Osteoblast (primary cell): ENCODE measurements at regions not wholly inside any gene's neighbourhood (a gene's known extent, or its start where the extent isn't known, plus 50 kb on each side); places are given as distances from the start of the nearest gene placed in this dataset.

ENCODE experiments used
- DNase-seq: peaks from one replicate; pipeline ENCODE4 v3.0.0; 2011; ENCODE audit warnings: low spot score, mixed read lengths; ENCODE audit not compliant: insufficient read length; ENCODE audit errors: missing footprints
- H2AFZ ChIP-seq: 2 replicates; pipeline ENCODE4 v1.6.0; 2011; ENCODE audit warnings: mild to moderate bottlenecking, low read length
- H3K27ac ChIP-seq: 2 replicates; pipeline ENCODE4 v1.5.1; 2011; ENCODE audit warnings: mild to moderate bottlenecking, low read depth, low read length, moderate library complexity
- H3K27me3 ChIP-seq: 2 replicates; pipeline ENCODE4 v1.6.0; 2012; ENCODE audit warnings: mild to moderate bottlenecking, control low read depth, inconsistent platforms, low read length, moderate library complexity; ENCODE audit not compliant: insufficient read depth
- H3K36me3 ChIP-seq: 2 replicates; pipeline ENCODE4 v1.5.1; 2011; ENCODE audit warnings: mild to moderate bottlenecking, low read length, control low read depth, moderate library complexity; ENCODE audit not compliant: insufficient read depth
- H3K4me1 ChIP-seq: 2 replicates; pipeline ENCODE4 v1.5.1; 2011; ENCODE audit warnings: mild to moderate bottlenecking, low read length, control low read depth, moderate library complexity; ENCODE audit not compliant: insufficient read depth
- H3K4me2 ChIP-seq: 2 replicates; pipeline ENCODE4 v1.6.0; 2011; ENCODE audit warnings: mild to moderate bottlenecking, low read length; ENCODE audit not compliant: insufficient read depth
- H3K4me3 ChIP-seq: fragments of 200-600 bp; sonication (generic); 3 replicates; pipeline ENCODE4 v1.5.1; 2012; ENCODE audit warnings: mild to moderate bottlenecking, low read length, inconsistent platforms; ENCODE audit not compliant: insufficient read depth
- H3K79me2 ChIP-seq: 2 replicates; pipeline ENCODE4 v1.6.0; 2012; ENCODE audit warnings: mild to moderate bottlenecking, low read length, control low read depth, inconsistent platforms; ENCODE audit not compliant: insufficient read depth
- H3K9me3 ChIP-seq: 2 replicates; pipeline ENCODE4 v1.5.1; 2011; ENCODE audit warnings: low read depth, low read length, control low read depth
- H4K20me1 ChIP-seq: 2 replicates; pipeline ENCODE4 v1.6.0; 2012; ENCODE audit warnings: mild to moderate bottlenecking, low read length, control low read depth; ENCODE audit not compliant: insufficient read depth
- TF ChIP-seq, protein P1 (sequence below): IDR thresholded peaks from 2 replicates; pipeline ENCODE4 v1.5.1; 2011; ENCODE audit warnings: mild to moderate bottlenecking, low read depth, low read length, moderate library complexity; ENCODE audit errors: extremely low read depth

DNA sequence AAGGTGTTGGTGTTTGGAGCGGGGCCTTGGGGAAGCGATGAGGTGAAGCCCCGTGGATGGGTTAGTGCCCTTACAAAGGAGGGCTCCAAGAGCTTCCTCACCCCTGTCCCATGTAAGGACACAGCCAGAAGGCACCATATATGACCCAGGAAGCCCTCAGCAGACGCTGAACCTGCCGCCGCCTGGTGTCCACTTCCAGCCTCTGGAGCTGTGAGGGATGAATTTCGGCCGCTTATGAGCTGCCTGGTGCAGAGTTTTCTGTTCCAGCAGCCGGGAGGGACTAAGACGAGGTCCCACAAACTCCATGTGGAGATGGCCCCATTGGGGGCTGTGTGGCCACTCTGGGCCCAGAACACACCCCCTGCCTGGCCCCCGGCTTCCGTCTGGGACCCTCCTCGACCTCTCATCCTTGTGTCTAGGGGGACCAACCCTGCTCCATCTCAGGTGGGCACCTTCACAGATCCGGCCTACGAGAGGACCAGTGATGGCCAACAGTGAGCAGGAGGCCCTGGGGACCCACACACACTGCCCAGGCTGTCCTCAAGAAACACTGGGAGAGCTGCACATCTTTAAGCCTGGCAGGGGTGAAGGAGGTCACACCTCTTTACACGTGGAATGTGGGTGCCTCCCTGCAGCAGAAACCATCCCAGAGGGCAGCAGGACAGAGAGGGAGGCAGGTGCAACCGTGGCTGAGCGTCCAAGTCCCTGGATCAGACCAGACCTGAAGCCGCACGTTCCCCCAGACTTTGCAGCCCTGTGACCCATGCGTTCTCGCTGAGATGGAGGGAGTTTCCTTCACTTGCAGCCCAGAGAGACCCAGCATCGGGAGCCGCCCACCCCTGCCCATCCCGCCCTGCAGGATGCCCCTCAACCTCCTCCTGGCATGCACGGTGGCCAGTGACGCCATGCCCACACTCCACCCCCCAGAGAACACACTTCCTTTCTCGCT lies 96.1 kb downstream of the PDGFA start:
- peaks cover 15% of the 10 kb centered on the region for H3K27me3 ChIP-seq
- H4K20me1 ChIP-seq: no peaks in the 10 kb centered on the region

DNA sequence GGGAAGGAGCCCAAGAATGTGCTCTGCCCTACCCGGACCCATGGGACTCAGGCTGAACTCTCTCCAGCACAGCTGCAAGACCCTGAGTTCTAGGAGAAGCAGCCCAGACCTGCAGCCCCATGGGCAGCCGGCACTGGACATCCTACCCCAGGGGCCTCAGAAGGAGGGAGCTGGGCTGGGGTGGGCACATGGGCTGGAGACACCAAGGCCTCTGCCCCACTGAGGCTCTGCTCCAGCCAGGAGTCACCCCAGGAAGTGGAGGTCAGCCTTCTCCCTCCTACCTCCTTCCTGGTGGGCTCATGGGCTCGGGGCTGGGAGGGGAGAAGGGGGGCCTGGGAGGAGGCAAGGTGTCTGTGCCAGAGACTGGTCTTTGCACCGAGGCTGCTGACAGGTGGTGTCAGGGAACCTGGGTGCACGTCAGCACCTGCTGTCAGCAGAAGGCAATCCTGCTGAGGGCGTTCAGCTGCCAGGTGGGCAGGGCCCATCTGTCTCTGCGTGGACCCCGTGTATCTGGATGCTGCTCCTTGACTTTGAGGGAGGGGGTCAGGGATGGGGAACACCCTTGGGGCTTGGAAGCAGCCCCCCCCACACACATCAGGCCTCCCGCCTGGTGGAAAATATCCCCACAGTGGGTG lies 95.2 kb downstream of the PDGFA start:
- no peak overlapping the region for H3K27ac ChIP-seq
- peaks cover 15% of the 10 kb centered on the region for H3K27me3 ChIP-seq
- H3K79me2 ChIP-seq: no peaks in the 10 kb centered on the region
- no peaks in the 10 kb centered on the region for H4K20me1 ChIP-seq
- no peak overlapping the region for H3K4me3 ChIP-seq
- H2AFZ ChIP-seq: no peak overlapping the region
- no peaks in the 10 kb centered on the region for H3K36me3 ChIP-seq
- TF ChIP-seq, protein P1, sequence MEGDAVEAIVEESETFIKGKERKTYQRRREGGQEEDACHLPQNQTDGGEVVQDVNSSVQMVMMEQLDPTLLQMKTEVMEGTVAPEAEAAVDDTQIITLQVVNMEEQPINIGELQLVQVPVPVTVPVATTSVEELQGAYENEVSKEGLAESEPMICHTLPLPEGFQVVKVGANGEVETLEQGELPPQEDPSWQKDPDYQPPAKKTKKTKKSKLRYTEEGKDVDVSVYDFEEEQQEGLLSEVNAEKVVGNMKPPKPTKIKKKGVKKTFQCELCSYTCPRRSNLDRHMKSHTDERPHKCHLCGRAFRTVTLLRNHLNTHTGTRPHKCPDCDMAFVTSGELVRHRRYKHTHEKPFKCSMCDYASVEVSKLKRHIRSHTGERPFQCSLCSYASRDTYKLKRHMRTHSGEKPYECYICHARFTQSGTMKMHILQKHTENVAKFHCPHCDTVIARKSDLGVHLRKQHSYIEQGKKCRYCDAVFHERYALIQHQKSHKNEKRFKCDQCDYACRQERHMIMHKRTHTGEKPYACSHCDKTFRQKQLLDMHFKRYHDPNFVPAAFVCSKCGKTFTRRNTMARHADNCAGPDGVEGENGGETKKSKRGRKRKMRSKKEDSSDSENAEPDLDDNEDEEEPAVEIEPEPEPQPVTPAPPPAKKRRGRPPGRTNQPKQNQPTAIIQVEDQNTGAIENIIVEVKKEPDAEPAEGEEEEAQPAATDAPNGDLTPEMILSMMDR: no peak
- DNase-seq: no peak
- no peaks in the 10 kb centered on the region for H3K4me1 ChIP-seq
- H3K4me2 ChIP-seq: no peak overlapping the region
- no peaks in the 10 kb centered on the region for H3K9me3 ChIP-seq

More for the DNA sequence above, 96.1 kb downstream of the PDGFA start:
- Histone ChIP-seq H3K27ac (no peak overlapping the region), H3K9me3 (no peaks in the 10 kb centered on the region), H3K4me3 (no peak overlapping the region), H3K4me1 (no peaks in the 10 kb centered on the region), H2AFZ (no peak overlapping the region), H3K79me2 (no peaks in the 10 kb centered on the region), H3K36me3 (no peaks in the 10 kb centered on the region), H3K4me2 (no peak overlapping the region)
- TF ChIP-seq, protein P1: no peak
- DNase-seq: no peak

DNA sequence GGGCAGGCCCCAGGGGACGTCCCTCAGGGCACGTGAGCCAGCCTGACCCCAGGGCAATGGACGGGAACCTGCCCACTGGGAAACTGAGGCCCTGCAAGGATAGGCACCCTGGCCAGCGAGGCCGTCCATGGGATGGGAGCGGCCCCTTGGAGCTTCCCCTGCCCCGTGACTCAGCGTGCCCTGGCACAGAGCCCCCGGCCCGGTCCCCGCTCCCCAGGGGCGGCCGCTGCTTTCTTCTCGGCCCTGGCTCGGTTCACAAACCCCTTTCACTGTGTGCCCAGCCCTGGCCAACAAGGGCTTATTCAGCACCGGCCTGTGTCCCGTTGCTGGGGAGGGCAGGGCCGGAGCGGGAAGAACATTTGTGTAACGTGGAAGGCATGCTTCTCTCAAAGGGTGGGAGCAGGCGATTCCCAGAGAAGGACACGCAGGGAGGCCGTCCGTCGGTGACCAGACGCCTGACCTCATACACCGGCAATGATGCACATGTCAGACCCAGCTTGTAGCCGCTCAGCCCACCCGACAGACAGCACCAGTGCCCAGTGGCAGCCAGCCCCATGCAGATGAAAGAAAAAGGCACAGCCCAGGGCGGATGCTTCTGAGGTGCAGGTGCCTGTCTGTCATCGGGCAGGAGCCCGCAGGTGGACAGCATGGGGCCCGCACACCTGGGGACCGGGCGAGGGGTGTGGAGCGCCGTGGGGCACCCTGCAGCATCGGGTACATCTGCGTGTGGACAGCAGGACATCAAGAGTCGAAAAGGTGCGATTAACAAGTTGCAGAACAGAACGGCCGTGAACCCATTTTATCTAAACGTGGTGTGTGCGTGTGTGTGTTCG lies 94.5 kb downstream of the PDGFA start:
- no peaks in the 10 kb centered on the region for H3K9me3 ChIP-seq
- no peaks in the 10 kb centered on the region for H3K36me3 ChIP-seq
- peak overlapping the region; percentile 29 for H2AFZ ChIP-seq
- no peaks in the 10 kb centered on the region for H4K20me1 ChIP-seq
- H3K4me3 ChIP-seq: no peak overlapping the region
- H3K27ac ChIP-seq: no peak overlapping the region
- no peak overlapping the region for H3K4me2 ChIP-seq
- no peaks in the 10 kb centered on the region for H3K4me1 ChIP-seq
- peaks cover 15% of the 10 kb centered on the region for H3K27me3 ChIP-seq
- TF ChIP-seq, protein P1: no peak
- DNase-seq: no peak
- H3K79me2 ChIP-seq: no peaks in the 10 kb centered on the region
